Naive thymus-derived CD4-positive, alpha-beta T cell (primary cell): ENCODE measurements at regions not wholly inside any gene's neighbourhood (a gene's known extent, or its start where the extent isn't known, plus 50 kb on each side); places are given as distances from the start of the nearest gene placed in this dataset.
A peak's percentile ranks its signal among the peaks of the same experiment; 100 is the strongest.

Experiments
- ATAC-seq: fragments of 150-1000 bp; cut with Tn5 transposase; 2 replicates; pipeline ENCODE4 v1.10.0; 2021; ENCODE audit warnings: mild to moderate bottlenecking, moderate library complexity
- CTCF ChIA-PET: fragments of 350-600 bp; sonication (Branson Sonifier 250); formaldehyde crosslinking; loops from one replicate; lab custom pipeline; 2021; ENCODE audit warnings: antibody characterized with exemption; lab: Charles Lee
- POLR2A ChIA-PET: fragments of 350-600 bp; sonication (Branson Sonifier 250); formaldehyde crosslinking; loops from one replicate; lab custom pipeline; 2021; ENCODE audit warnings: antibody characterized with exemption, inconsistent platforms; lab: Charles Lee
- DNase-seq, 9 donors: peaks; one replicate each; pipeline versions ENCODE4 v3.0.0 to v3.0.0-alpha.2; 2020 to 2022; ENCODE audit warnings: mixed read lengths in 1 of 9
- H3K27ac ChIP-seq: one replicate; pipeline ENCODE4 v1.7.0; 2013; ENCODE audit warnings: mild to moderate bottlenecking, low read depth, low read length, moderate library complexity
- H3K27me3 ChIP-seq, 2 donors: one replicate each; pipeline ENCODE4 v1.7.0; 2013; ENCODE audit warnings: low read length in 2 of 2, mild to moderate bottlenecking in 2 of 2, moderate library complexity in 2 of 2; ENCODE audit not compliant: control insufficient read depth in 2 of 2, insufficient read depth in 2 of 2
- H3K36me3 ChIP-seq, 3 experiments: 1 replicate in 2 of 3; 2 replicates in 1 of 3; pipeline ENCODE4 v1.7.0; 2013; ENCODE audit warnings: low read length in 3 of 3, mild to moderate bottlenecking in 3 of 3, moderate library complexity in 1 of 3; ENCODE audit not compliant: insufficient read depth in 3 of 3, control insufficient read depth in 2 of 3
- H3K4me1 ChIP-seq, 2 donors: one replicate each; pipeline ENCODE4 v1.7.0; 2013; ENCODE audit warnings: low read length in 2 of 2, mild to moderate bottlenecking in 2 of 2, moderate library complexity in 1 of 2; ENCODE audit not compliant: control insufficient read depth in 2 of 2, insufficient read depth in 2 of 2
- H3K4me3 ChIP-seq: 2 replicates; pipeline ENCODE4 v1.7.0; 2013; ENCODE audit warnings: mild to moderate bottlenecking, low read length
- H3K9me3 ChIP-seq, 3 experiments: 1 replicate in 2 of 3; 2 replicates in 1 of 3; pipeline ENCODE4 v1.7.0; 2013; ENCODE audit warnings: low read length in 3 of 3; ENCODE audit not compliant: control insufficient read depth in 2 of 3
- H3K27ac Mint-ChIP-seq, 9 donors: one replicate each; pipeline ENCODE4 v1.8.0; 2020 to 2022; ENCODE audit warnings: mixed read lengths in 9 of 9, mild to moderate bottlenecking in 8 of 9, moderate library complexity in 5 of 9, inconsistent platforms in 2 of 9
- H3K27me3 Mint-ChIP-seq, 5 donors: one replicate each; pipeline ENCODE4 v1.8.0; 2021 to 2022; ENCODE audit warnings: mixed read lengths in 5 of 5, mild to moderate bottlenecking in 1 of 5
- H3K36me3 Mint-ChIP-seq, 5 donors: one replicate each; pipeline ENCODE4 v1.8.0; 2020 to 2022; ENCODE audit warnings: mixed read lengths in 5 of 5, mild to moderate bottlenecking in 3 of 5, inconsistent platforms in 1 of 5
- H3K4me1 Mint-ChIP-seq, 7 donors: one replicate each; pipeline ENCODE4 v1.8.0; 2020 to 2022; ENCODE audit warnings: mixed read lengths in 7 of 7, mild to moderate bottlenecking in 3 of 7, inconsistent platforms in 1 of 7
- H3K4me3 Mint-ChIP-seq, 10 donors: one replicate each; pipeline ENCODE4 v1.8.0; 2020 to 2022; ENCODE audit warnings: mild to moderate bottlenecking in 10 of 10, mixed read lengths in 10 of 10, moderate library complexity in 6 of 10, inconsistent platforms in 2 of 10
- H3K9me3 Mint-ChIP-seq, 11 donors: one replicate each; pipeline ENCODE4 v1.8.0; 2020 to 2022; ENCODE audit warnings: mixed read lengths in 11 of 11, mild to moderate bottlenecking in 4 of 11, inconsistent platforms in 1 of 11, moderate library complexity in 1 of 11
- intact Hi-C, 2 donors: fragments of 100-400 bp; cut with micrococcal nuclease; formaldehyde crosslinking; loops; one replicate each; pipeline ENCODE4 v1.15.1; 2023

DNA sequence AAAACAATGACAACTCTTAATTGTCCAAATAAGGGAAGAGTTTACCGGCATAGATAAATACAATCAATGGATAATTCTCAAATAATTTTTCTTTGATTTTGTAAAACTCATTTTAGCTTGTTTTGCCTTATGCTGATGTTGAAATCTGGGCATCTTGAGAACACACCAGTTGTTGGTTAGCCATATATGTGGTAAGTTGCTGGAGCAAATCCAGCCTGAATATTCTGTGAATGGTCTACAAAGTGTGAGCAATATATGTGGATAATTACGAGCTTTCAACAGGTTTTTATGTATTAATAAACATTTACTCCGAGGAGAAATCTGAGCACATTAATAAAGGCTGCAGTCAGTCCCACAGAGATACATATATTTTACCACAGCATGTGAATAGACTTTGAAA is 423.6 kb downstream of the BCKDHB start:
- H3K27me3 Mint-ChIP-seq, result peaks cover 0 to 22% (median 5%) of the 10 kb centered on the region in 5 donors
- no peak overlapping the region for H3K4me3 Mint-ChIP-seq
- Histone ChIP-seq H3K4me1 (no peaks in the 10 kb centered on the region), H3K4me3 (no peak overlapping the region), H3K36me3 (no peaks in the 10 kb centered on the region), H3K27ac (no peak overlapping the region), H3K27me3 (no peaks in the 10 kb centered on the region), H3K9me3 (no peaks in the 10 kb centered on the region)
- ATAC-seq (no peak), DNase-seq (no peak)
- H3K27ac Mint-ChIP-seq, result no peak overlapping the region
- ChIA-PET POLR2A (no interaction called here), CTCF (no interaction called here)
- H3K4me1 Mint-ChIP-seq, result no peaks in the 10 kb centered on the region
- H3K36me3 Mint-ChIP-seq, result no peaks in the 10 kb centered on the region
- intact Hi-C loops, result no loop called here
- peaks cover 0 to 4% (median 0%) of the 10 kb centered on the region in 11 donors for H3K9me3 Mint-ChIP-seq

DNA sequence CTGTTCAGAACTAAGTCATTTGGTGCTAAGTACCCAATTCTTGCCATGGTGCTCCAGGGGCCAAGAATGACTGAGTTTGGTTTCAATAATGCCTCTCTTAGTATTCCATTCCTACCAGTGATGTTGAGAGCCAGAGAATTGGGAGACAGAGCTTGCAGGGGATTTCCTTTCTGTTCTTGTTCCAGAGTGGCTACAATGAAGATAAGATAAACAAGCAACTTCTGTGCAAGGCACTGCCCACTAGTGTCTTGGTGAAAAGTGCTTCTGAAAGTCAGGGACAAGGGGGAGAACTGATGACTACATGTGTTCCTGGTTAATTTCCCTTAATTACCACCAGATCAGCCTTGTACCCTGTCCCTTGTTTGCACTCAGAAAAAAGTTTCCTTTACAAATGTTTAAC is 421.6 kb downstream of the BCKDHB start:
- Histone ChIP-seq H3K4me3 (no peak overlapping the region), H3K27me3 (no peaks in the 10 kb centered on the region), H3K27ac (no peak overlapping the region), H3K4me1 (no peaks in the 10 kb centered on the region), H3K36me3 (no peaks in the 10 kb centered on the region), H3K9me3 (no peaks in the 10 kb centered on the region)
- CTCF ChIA-PET, result no interaction called here
- H3K4me3 Mint-ChIP-seq, result no peak overlapping the region
- no peak for DNase-seq
- POLR2A ChIA-PET, result no interaction called here
- ATAC-seq, result no peak
- peaks cover 0 to 4% (median 0%) of the 10 kb centered on the region in 11 donors for H3K9me3 Mint-ChIP-seq
- peaks cover 0 to 22% (median 10%) of the 10 kb centered on the region in 5 donors for H3K27me3 Mint-ChIP-seq
- intact Hi-C loops, result no loop called here
- peaks cover 0 to 16% (median 0%) of the 10 kb centered on the region in 7 donors for H3K4me1 Mint-ChIP-seq
- peaks cover 0 to 4% (median 0%) of the 10 kb centered on the region in 5 donors for H3K36me3 Mint-ChIP-seq
- H3K27ac Mint-ChIP-seq, result no peak overlapping the region

DNA sequence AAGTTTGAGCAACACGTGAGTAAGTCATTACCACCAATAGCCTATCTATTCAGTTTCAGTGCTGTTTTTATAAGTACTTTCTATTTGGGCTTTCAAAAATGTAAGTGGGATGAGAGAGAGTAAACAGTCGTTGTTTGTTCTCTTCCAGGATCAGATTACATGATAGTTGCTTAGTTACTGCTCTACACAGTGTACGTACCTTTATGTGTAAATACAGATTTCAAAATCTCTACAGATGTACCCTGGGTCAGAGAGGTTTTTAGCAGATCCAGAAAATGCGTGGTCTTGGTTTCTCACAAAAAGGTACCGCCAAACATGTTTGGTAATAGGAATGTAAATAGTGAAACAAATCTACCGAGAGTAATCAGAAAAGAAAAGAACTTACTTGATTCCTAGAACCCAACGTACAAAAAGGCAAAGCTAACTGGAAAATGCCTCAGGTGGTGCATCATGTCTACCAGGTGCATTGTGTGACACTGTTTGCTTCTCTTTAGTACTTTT is 421.1 kb downstream of the BCKDHB start:
- no peaks in the 10 kb centered on the region for H3K4me1 ChIP-seq
- peaks cover 3 to 22% (median 10%) of the 10 kb centered on the region in 5 donors for H3K27me3 Mint-ChIP-seq
- H3K4me3 ChIP-seq, result no peak overlapping the region
- H3K9me3 ChIP-seq, result no peaks in the 10 kb centered on the region
- no peaks in the 10 kb centered on the region for H3K36me3 ChIP-seq
- H3K4me3 Mint-ChIP-seq, result no peak overlapping the region
- no peaks in the 10 kb centered on the region for H3K27me3 ChIP-seq
- no peak overlapping the region for H3K27ac ChIP-seq
- CTCF ChIA-PET, result no interaction called here
- DNase-seq (no peak), ATAC-seq (no peak)
- POLR2A ChIA-PET, result no interaction called here
- H3K27ac Mint-ChIP-seq, result no peak overlapping the region
- intact Hi-C loops, result no loop called here
- peaks cover 0 to 4% (median 0%) of the 10 kb centered on the region in 5 donors for H3K36me3 Mint-ChIP-seq
- H3K9me3 Mint-ChIP-seq, result peaks cover 0 to 4% (median 0%) of the 10 kb centered on the region in 11 donors
- H3K4me1 Mint-ChIP-seq, result peaks cover 0 to 19% (median 0%) of the 10 kb centered on the region in 7 donors

DNA sequence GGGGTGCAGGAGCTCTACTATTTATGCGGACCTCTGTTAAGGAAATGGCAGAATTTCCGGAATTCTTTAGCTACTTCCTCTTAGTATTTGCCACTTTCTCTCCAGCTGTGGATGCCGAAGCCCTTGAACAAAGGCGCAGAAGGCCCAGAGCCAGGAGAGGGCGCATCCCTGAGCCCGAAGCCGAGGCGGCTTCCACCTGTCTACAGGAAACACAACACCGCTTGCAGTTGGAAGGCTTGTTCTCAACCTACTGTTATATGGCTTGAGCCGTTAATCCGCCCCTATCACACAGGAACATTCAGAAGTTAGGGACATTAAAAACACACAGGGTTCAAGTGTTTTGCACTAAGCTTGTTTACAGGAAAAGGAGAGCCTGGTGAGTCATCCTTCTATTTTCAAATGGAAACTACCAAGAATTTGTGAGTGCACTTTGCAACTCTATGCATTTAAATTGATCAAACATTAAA is 417.1 kb downstream of the BCKDHB start:
- CTCF ChIA-PET, result no interaction called here

DNA sequence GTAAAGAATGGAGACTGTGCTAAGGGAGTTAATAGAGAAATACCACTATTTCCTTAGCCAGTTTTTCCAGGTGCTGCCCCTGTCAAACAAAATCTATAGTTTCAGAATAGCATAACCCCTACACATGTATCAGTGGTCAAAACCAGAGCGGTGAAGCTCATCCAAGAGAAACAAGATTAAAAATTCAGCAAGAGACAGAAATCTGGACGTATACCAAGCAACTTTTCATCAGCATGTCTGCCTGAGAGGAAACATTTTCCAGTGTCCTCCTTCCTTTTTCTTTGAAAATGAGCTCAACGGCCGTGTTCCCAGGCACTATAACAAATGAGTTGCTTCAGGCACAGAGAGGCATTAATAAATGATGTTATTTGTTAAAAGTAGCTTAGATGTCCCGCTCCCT is 416.5 kb downstream of the BCKDHB start:
- Histone ChIP-seq H3K27ac (no peak overlapping the region), H3K4me3 (no peak overlapping the region), H3K27me3 (no peaks in the 10 kb centered on the region), H3K9me3 (no peaks in the 10 kb centered on the region), H3K4me1 (no peaks in the 10 kb centered on the region), H3K36me3 (no peaks in the 10 kb centered on the region)
- Mint-ChIP-seq H3K4me3 (no peak overlapping the region), H3K4me1 (peaks cover 0 to 19% (median 0%) of the 10 kb centered on the region in 7 donors), H3K27me3 (peaks cover 3 to 18% (median 10%) of the 10 kb centered on the region in 5 donors), H3K27ac (no peak overlapping the region), H3K36me3 (peaks cover 0 to 4% (median 0%) of the 10 kb centered on the region in 5 donors), H3K9me3 (peaks cover 0 to 2% (median 0%) of the 10 kb centered on the region in 11 donors)
- ATAC-seq, result no peak
- CTCF ChIA-PET, result no interaction called here
- DNase-seq, result no peak
- POLR2A ChIA-PET, result no interaction called here
- intact Hi-C loops, result no loop called here

More for the DNA sequence above, 417.1 kb downstream of the BCKDHB start:
- H3K4me3 Mint-ChIP-seq, result peak overlapping the region in 1 of 10 donors; percentile 28
- Histone ChIP-seq H3K36me3 (no peaks in the 10 kb centered on the region), H3K27ac (no peak overlapping the region), H3K4me3 (no peak overlapping the region), H3K9me3 (no peaks in the 10 kb centered on the region), H3K4me1 (no peaks in the 10 kb centered on the region), H3K27me3 (no peaks in the 10 kb centered on the region)
- H3K4me1 Mint-ChIP-seq, result peaks cover 0 to 19% (median 0%) of the 10 kb centered on the region in 7 donors
- H3K27me3 Mint-ChIP-seq, result peaks cover 3 to 22% (median 10%) of the 10 kb centered on the region in 5 donors
- intact Hi-C loops, result no loop called here
- peaks cover 0 to 4% (median 0%) of the 10 kb centered on the region in 5 donors for H3K36me3 Mint-ChIP-seq
- H3K9me3 Mint-ChIP-seq, result peaks cover 0 to 2% (median 0%) of the 10 kb centered on the region in 11 donors
- DNase-seq, result no peak
- no peak for ATAC-seq
- H3K27ac Mint-ChIP-seq, result peak overlapping the region in 1 of 9 donors; percentile 85
- POLR2A ChIA-PET, result no interaction called here

DNA sequence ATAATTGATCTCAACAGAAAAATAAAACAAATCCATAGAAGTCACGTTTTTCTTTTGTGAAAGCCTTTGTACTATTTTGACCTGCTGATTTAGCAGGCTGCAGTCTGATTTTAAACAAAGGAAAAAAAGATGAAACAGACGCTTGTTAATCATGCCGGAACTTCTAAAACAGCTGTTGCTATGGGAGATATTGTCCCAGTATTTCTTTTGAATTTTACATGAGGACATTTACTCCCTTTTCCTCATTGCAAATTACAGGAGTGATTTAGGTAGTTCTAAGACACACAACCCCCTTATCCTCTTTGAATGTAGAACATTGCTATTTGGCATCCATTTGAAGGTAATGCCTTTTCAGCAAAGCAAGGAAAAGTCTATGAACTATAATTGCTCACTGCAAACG is 416.1 kb downstream of the BCKDHB start:
- H3K36me3 ChIP-seq, result no peaks in the 10 kb centered on the region
- no peak for DNase-seq
- H3K4me3 ChIP-seq, result no peak overlapping the region
- Mint-ChIP-seq H3K36me3 (peaks cover 0 to 4% (median 0%) of the 10 kb centered on the region in 5 donors), H3K4me1 (peaks cover 0 to 19% (median 0%) of the 10 kb centered on the region in 7 donors), H3K9me3 (peaks cover 0 to 2% (median 0%) of the 10 kb centered on the region in 11 donors), H3K4me3 (no peak overlapping the region), H3K27ac (no peak overlapping the region), H3K27me3 (peaks cover 3 to 14% (median 10%) of the 10 kb centered on the region in 5 donors)
- ChIA-PET CTCF (no interaction called here), POLR2A (no interaction called here)
- no peaks in the 10 kb centered on the region for H3K9me3 ChIP-seq
- no peaks in the 10 kb centered on the region for H3K4me1 ChIP-seq
- no peak for ATAC-seq
- intact Hi-C loops, result no loop called here
- no peaks in the 10 kb centered on the region for H3K27me3 ChIP-seq
- H3K27ac ChIP-seq, result no peak overlapping the region
